Left lung (tissue), 4 donors: ENCODE measurements at regions not wholly inside any gene's neighbourhood (a gene's known extent, or its start where the extent isn't known, plus 50 kb on each side); places are given as distances from the start of the nearest gene placed in this dataset.

Experiments used
- ATAC-seq: fragments of 200-7000 bp; cut with Tn5 transposase; one replicate; pipeline ENCODE4 v1.9.1; 2020; ENCODE audit warnings: moderate library complexity
- DNase-seq, 4 donors: peaks; one replicate each; pipeline ENCODE4 v3.0.0-alpha.2; 2013 to 2020
- H3K27ac ChIP-seq, 2 donors: fragments of 200-600 bp; sonication (generic) in 1 of 2; one replicate each; pipeline versions ENCODE4 v1.5.0 to v1.8.0; 2020 to 2021
- H3K27me3 ChIP-seq, 2 donors: fragments of 200-600 bp; sonication (generic) in 1 of 2; one replicate each; pipeline versions ENCODE4 v1.5.0 to v1.8.0; 2020 to 2021
- H3K36me3 ChIP-seq, 2 donors: fragments of 200-600 bp; sonication (generic) in 1 of 2; one replicate each; pipeline versions ENCODE4 v1.5.0 to v1.8.0; 2020 to 2021
- H3K4me1 ChIP-seq, 2 donors: fragments of 200-600 bp; one replicate each; pipeline ENCODE4 v1.8.0; 2021
- H3K4me3 ChIP-seq, 2 donors: fragments of 200-600 bp; sonication (generic) in 1 of 2; one replicate each; pipeline versions ENCODE4 v1.5.0 to v1.8.0; 2020 to 2021; ENCODE audit warnings: mild to moderate bottlenecking in 1 of 2
- H3K9me3 ChIP-seq, 2 donors: fragments of 200-600 bp; sonication (generic) in 1 of 2; one replicate each; pipeline versions ENCODE4 v1.5.0 to v1.8.0; 2020 to 2021
- CTCF ChIP-seq, 2 donors: fragments of 200-600 bp; sonication (generic) in 1 of 2; IDR thresholded peaks; one replicate each; pipeline versions ENCODE4 v1.5.0 to v1.8.0; 2021; ENCODE audit warnings: antibody characterized with exemption in 2 of 2
- intact Hi-C, 2 donors: fragments of 100-400 bp; cut with DNase I; formaldehyde crosslinking; loops; one replicate each; pipeline versions ENCODE4 v1.11.2 to v1.14.2; 2022
- donor health status: DM: no; HTN: yes; CAD: no.
- donor health status: DM: no; HTN: no; CAD: no.

- no peak overlapping the region for H3K4me3 ChIP-seq
- H3K4me1 ChIP-seq: no peaks in the 10 kb centered on the region
- no peak for TF ChIP-seq CTCF (IDR thresholded peaks at IDR 0.05)
These were observed 136.4 kb upstream of the ATP2B2 start for GRCh38 chr3:10641760-10642159.

GRCh38 chr3:10644189-10644588 is 138.8 kb upstream of the ATP2B2 start:
- no peaks in the 10 kb centered on the region for H3K36me3 ChIP-seq
- intact Hi-C loops: no loop called here
- no peak overlapping the region for H3K4me3 ChIP-seq
- no peak for TF ChIP-seq CTCF (IDR thresholded peaks at IDR 0.05)
- no peak for ATAC-seq
- H3K4me1 ChIP-seq: no peaks in the 10 kb centered on the region
- peaks cover 0 to 16% of the 10 kb centered on the region in 2 donors for H3K27me3 ChIP-seq
- no peak overlapping the region for H3K27ac ChIP-seq
- DNase-seq: no peak
- no peaks in the 10 kb centered on the region for H3K9me3 ChIP-seq

More at GRCh38 chr3:10641760-10642159, 136.4 kb upstream of the ATP2B2 start:
- no peak for ATAC-seq
- no peaks in the 10 kb centered on the region for H3K36me3 ChIP-seq
- no peak for DNase-seq
- peaks cover 0 to 16% of the 10 kb centered on the region in 2 donors for H3K27me3 ChIP-seq
- H3K9me3 ChIP-seq: peaks cover 0 to 21% of the 10 kb centered on the region in 2 donors
- H3K27ac ChIP-seq: no peak overlapping the region
- intact Hi-C loops: no loop called here

GRCh38 chr3:10645800-10646199 is 140.4 kb upstream of the ATP2B2 start:
- intact Hi-C loops: no loop called here
- no peak for ATAC-seq
- Histone ChIP-seq H3K9me3 (no peaks in the 10 kb centered on the region), H3K27ac (no peak overlapping the region), H3K36me3 (no peaks in the 10 kb centered on the region), H3K4me3 (no peak overlapping the region), H3K27me3 (peaks cover 0 to 5% of the 10 kb centered on the region in 2 donors), H3K4me1 (no peaks in the 10 kb centered on the region)
- no peak for TF ChIP-seq CTCF (IDR thresholded peaks at IDR 0.05)
- no peak for DNase-seq

GRCh38 chr3:10646531-10647335 is 141.3 kb upstream of the ATP2B2 start:
- no peaks in the 10 kb centered on the region for H3K9me3 ChIP-seq
- ATAC-seq: no peak
- H3K4me1 ChIP-seq: no peaks in the 10 kb centered on the region
- no peaks in the 10 kb centered on the region for H3K36me3 ChIP-seq
- no peak for TF ChIP-seq CTCF (IDR thresholded peaks at IDR 0.05)
- DNase-seq: no peak
- H3K27me3 ChIP-seq: no peaks in the 10 kb centered on the region
- H3K27ac ChIP-seq: no peak overlapping the region
- no peak overlapping the region for H3K4me3 ChIP-seq
- intact Hi-C loops: no loop called here

- no peak for DNase-seq
- no peak for ATAC-seq
- TF ChIP-seq CTCF (IDR thresholded peaks at IDR 0.05): no peak
- no peaks in the 10 kb centered on the region for H3K27me3 ChIP-seq
- no peak overlapping the region for H3K27ac ChIP-seq
- intact Hi-C loops: no loop called here
- H3K36me3 ChIP-seq: no peaks in the 10 kb centered on the region
- no peaks in the 10 kb centered on the region for H3K4me1 ChIP-seq
- H3K9me3 ChIP-seq: no peaks in the 10 kb centered on the region
- no peak overlapping the region for H3K4me3 ChIP-seq
These were observed 142.0 kb upstream of the ATP2B2 start for GRCh38 chr3:10647376-10647775.
